ENCODE measurements at regions not wholly inside any gene's neighbourhood (a gene's known extent, or its start where the extent isn't known, plus 50 kb on each side); places are given as distances from the start of the nearest gene placed in this dataset.

- no peaks in the 10 kb centered on the region for H3K36me3 ChIP-seq (ENCODE audit: control insufficient read depth in 2 of 2, insufficient read depth in 1 of 2, low read length in 2 of 2)
- CTCF ChIA-PET = interaction anchor here (0.8 kb wide), 2 partner anchors 14 to 186 kb away, joined by 3 to 4 read pairs; no protein-coding TSS in a partner anchor
- peaks cover 12% of the 10 kb centered on the region for H3K4me1 ChIP-seq (ENCODE audit: control insufficient read depth, insufficient read depth, low read length)
- POLR2A ChIA-PET = interaction anchor here (0.8 kb wide), 1 partner anchor 251 kb away, joined by 4 read pairs; no protein-coding TSS in a partner anchor
- no peaks in the 10 kb centered on the region for H3K9me3 ChIP-seq (ENCODE audit: control insufficient read depth, insufficient read depth, low read depth, low read length)
- H3K4me3 ChIP-seq (ENCODE audit: low read depth, low read length) = no peak overlapping the region
- H3K27ac ChIP-seq (ENCODE audit: extremely low read depth, low read depth, low read length) = no peak overlapping the region
- TF ChIP-seq ZNF239 (tag by site-specific recombination; IDR thresholded peaks at IDR 0.05) = no peak
- TF ChIP-seq ZBTB7A (tag by site-specific recombination; IDR thresholded peaks at IDR 0.05; ENCODE audit: low read depth) = no peak
- TF ChIP-seq ZNF292 (tag by site-specific recombination; IDR thresholded peaks at IDR 0.05; ENCODE audit: borderline replicate concordance, low read depth) = no peak
- TF ChIP-seq ZNF140 (tag by site-specific recombination; IDR thresholded peaks at IDR 0.05) = no peak
- TF ChIP-seq ZNF791 (tag by site-specific recombination; IDR thresholded peaks at IDR 0.05) = no peak
- no peak for TF ChIP-seq SP3 (tag by site-specific recombination; IDR thresholded peaks at IDR 0.05)
- TF ChIP-seq HOXC10 (CRISPR knock-in tag; IDR thresholded peaks at IDR 0.05) = no peak
- TF ChIP-seq ZNF449 (tag by site-specific recombination; IDR thresholded peaks at IDR 0.05) = no peak
- TF ChIP-seq AEBP2 (tag by site-specific recombination; IDR thresholded peaks at IDR 0.05; ENCODE audit: borderline replicate concordance) = no peak
- no peak for TF ChIP-seq REPIN1 (tag by site-specific recombination; IDR thresholded peaks at IDR 0.05; ENCODE audit: low read depth)
Observed at GRCh38 chr6:15877231-15877630, 214.4 kb upstream of the DTNBP1 start.

GRCh38 chr6:15876406-15876805 is 213.6 kb upstream of the DTNBP1 start:
- H3K36me3 ChIP-seq (ENCODE audit: control insufficient read depth in 2 of 2, insufficient read depth in 1 of 2, low read length in 2 of 2) = no peaks in the 10 kb centered on the region
- ChIA-PET POLR2A (interaction anchor here (0.5 kb wide), 1 partner anchor 526 kb away, joined by 7 read pairs; no protein-coding TSS in a partner anchor), CTCF (interaction anchor here (0.9 kb wide), 1 partner anchor 307 kb away, joined by 4 read pairs; no protein-coding TSS in a partner anchor)
- H3K27ac ChIP-seq (ENCODE audit: extremely low read depth, low read depth, low read length) = no peak overlapping the region
- H3K4me1 ChIP-seq (ENCODE audit: control insufficient read depth, insufficient read depth, low read length) = peaks cover 12% of the 10 kb centered on the region
- no peaks in the 10 kb centered on the region for H3K9me3 ChIP-seq (ENCODE audit: control insufficient read depth, insufficient read depth, low read depth, low read length)
- H3K4me3 ChIP-seq (ENCODE audit: low read depth, low read length) = no peak overlapping the region
- TF ChIP-seq ZBTB11 (tag by site-specific recombination; conservative IDR thresholded peaks at IDR 0.05; ENCODE audit: low read depth) = no peak
- no peak for TF ChIP-seq ZNF596 (tag by site-specific recombination; IDR thresholded peaks at IDR 0.05)
- no peak for TF ChIP-seq ZNF140 (tag by site-specific recombination; IDR thresholded peaks at IDR 0.05)
- TF ChIP-seq ZNF791 (tag by site-specific recombination; IDR thresholded peaks at IDR 0.05) = no peak
- no peak for TF ChIP-seq ZNF621 (tag by site-specific recombination; IDR thresholded peaks at IDR 0.05)
- TF ChIP-seq REPIN1 (tag by site-specific recombination; IDR thresholded peaks at IDR 0.05; ENCODE audit: low read depth) = no peak
- no peak for TF ChIP-seq ZNF10 (tag by site-specific recombination; IDR thresholded peaks at IDR 0.05)
- TF ChIP-seq ZNF280D (tag by site-specific recombination; IDR thresholded peaks at IDR 0.05) = no peak
- no peak for TF ChIP-seq ZNF544 (tag by site-specific recombination; IDR thresholded peaks at IDR 0.05)
- no peak for TF ChIP-seq ZNF239 (tag by site-specific recombination; IDR thresholded peaks at IDR 0.05)
- TF ChIP-seq ZNF580 (tag by site-specific recombination; IDR thresholded peaks at IDR 0.05) = no peak
- no peak for TF ChIP-seq ZNF555 (tag by site-specific recombination; conservative IDR thresholded peaks at IDR 0.05)
- no peak for TF ChIP-seq ZBTB8A (tag by site-specific recombination; IDR thresholded peaks at IDR 0.05)
- TF ChIP-seq KLF7 (tag by site-specific recombination; IDR thresholded peaks at IDR 0.05; ENCODE audit: borderline replicate concordance) = no peak
- no peak for TF ChIP-seq ZNF792 (tag by site-specific recombination; IDR thresholded peaks at IDR 0.05)
- TF ChIP-seq TRIM28 (IDR thresholded peaks at IDR 0.05; ENCODE audit: borderline replicate concordance, low read length) = no peak
- TF ChIP-seq CTCF (tag by site-specific recombination; IDR thresholded peaks at IDR 0.05) = no peak
